GM19239 (cell line): ENCODE measurements at regions not wholly inside any gene's neighbourhood (a gene's known extent, or its start where the extent isn't known, plus 50 kb on each side); places are given as distances from the start of the nearest gene placed in this dataset.

ENCODE experiments used
- DNase-seq: peaks from one replicate; pipeline ENCODE4 v3.0.0; 2011; ENCODE audit warnings: low spot score; ENCODE audit not compliant: insufficient read length
- FAIRE-seq: peaks from 2 replicates; lab custom pipeline; 2011; peaks lifted over from hg19 to GRCh38; lab: Jason Lieb, UNC

GRCh38 chr9:26026423-26027100 lies 348.3 kb upstream of the TUSC1 start:
- FAIRE-seq (no peak), DNase-seq (no peak)

GRCh38 chr9:26013199-26013598 lies 335.0 kb upstream of the TUSC1 start:
- FAIRE-seq (no peak), DNase-seq (no peak)

GRCh38 chr9:26012797-26013196 lies 334.6 kb upstream of the TUSC1 start:
- DNase-seq (no peak), FAIRE-seq (no peak)

GRCh38 chr9:25994605-25995004 lies 316.4 kb upstream of the TUSC1 start:
- FAIRE-seq (no peak), DNase-seq (no peak)

GRCh38 chr9:25990376-25990775 lies 312.1 kb upstream of the TUSC1 start:
- DNase-seq, result no peak
- FAIRE-seq, result no peak

GRCh38 chr9:25975667-25976066 lies 297.4 kb upstream of the TUSC1 start:
- no peak for FAIRE-seq
- no peak for DNase-seq

GRCh38 chr9:25964239-25964638 lies 286.0 kb upstream of the TUSC1 start:
- FAIRE-seq, result peak; percentile 87

GRCh38 chr9:25960178-25960577 lies 281.9 kb upstream of the TUSC1 start:
- DNase-seq (no peak), FAIRE-seq (no peak)

More at GRCh38 chr9:25964239-25964638, 286.0 kb upstream of the TUSC1 start:
- DNase-seq, result no peak

GRCh38 chr9:25954209-25954608 lies 276.0 kb upstream of the TUSC1 start:
- no peak for DNase-seq
- FAIRE-seq, result no peak

- no peak for FAIRE-seq
- no peak for DNase-seq
These were observed 269.9 kb upstream of the TUSC1 start for GRCh38 chr9:25948182-25948581.

GRCh38 chr9:25939126-25939525 lies 260.9 kb upstream of the TUSC1 start:
- no peak for FAIRE-seq
- DNase-seq, result no peak

- FAIRE-seq, result no peak
- DNase-seq, result no peak
These were observed 257.8 kb upstream of the TUSC1 start for GRCh38 chr9:25936031-25936430.

- FAIRE-seq (no peak), DNase-seq (no peak)
These were observed 256.9 kb upstream of the TUSC1 start for GRCh38 chr9:25935188-25935587.

GRCh38 chr9:25918761-25919160 lies 240.5 kb upstream of the TUSC1 start:
- FAIRE-seq (no peak), DNase-seq (no peak)

- DNase-seq (no peak), FAIRE-seq (no peak)
These were observed 239.6 kb upstream of the TUSC1 start for GRCh38 chr9:25917731-25918362.

- no peak for FAIRE-seq
These were observed 235.6 kb upstream of the TUSC1 start for GRCh38 chr9:25913806-25914205.

GRCh38 chr9:25904701-25905100 lies 226.5 kb upstream of the TUSC1 start:
- FAIRE-seq, result no peak
- DNase-seq, result no peak

More at GRCh38 chr9:25913806-25914205, 235.6 kb upstream of the TUSC1 start:
- no peak for DNase-seq

- no peak for DNase-seq
These were observed 213.3 kb upstream of the TUSC1 start for GRCh38 chr9:25891527-25891926.

GRCh38 chr9:25889661-25890060 lies 211.4 kb upstream of the TUSC1 start:
- FAIRE-seq (no peak), DNase-seq (no peak)

More at GRCh38 chr9:25891527-25891926, 213.3 kb upstream of the TUSC1 start:
- FAIRE-seq, result no peak

GRCh38 chr9:25876248-25876647 lies 198.0 kb upstream of the TUSC1 start:
- DNase-seq (no peak), FAIRE-seq (no peak)

- FAIRE-seq (no peak), DNase-seq (no peak)
These were observed 186.3 kb upstream of the TUSC1 start for GRCh38 chr9:25864509-25864908.

- no peak for FAIRE-seq
These were observed 183.2 kb upstream of the TUSC1 start for GRCh38 chr9:25861421-25861820.

More at GRCh38 chr9:25861421-25861820, 183.2 kb upstream of the TUSC1 start:
- no peak for DNase-seq
